ENCODE measurements at regions not wholly inside any gene's neighbourhood (a gene's known extent, or its start where the extent isn't known, plus 50 kb on each side); places are given as distances from the start of the nearest gene placed in this dataset.

DNA sequence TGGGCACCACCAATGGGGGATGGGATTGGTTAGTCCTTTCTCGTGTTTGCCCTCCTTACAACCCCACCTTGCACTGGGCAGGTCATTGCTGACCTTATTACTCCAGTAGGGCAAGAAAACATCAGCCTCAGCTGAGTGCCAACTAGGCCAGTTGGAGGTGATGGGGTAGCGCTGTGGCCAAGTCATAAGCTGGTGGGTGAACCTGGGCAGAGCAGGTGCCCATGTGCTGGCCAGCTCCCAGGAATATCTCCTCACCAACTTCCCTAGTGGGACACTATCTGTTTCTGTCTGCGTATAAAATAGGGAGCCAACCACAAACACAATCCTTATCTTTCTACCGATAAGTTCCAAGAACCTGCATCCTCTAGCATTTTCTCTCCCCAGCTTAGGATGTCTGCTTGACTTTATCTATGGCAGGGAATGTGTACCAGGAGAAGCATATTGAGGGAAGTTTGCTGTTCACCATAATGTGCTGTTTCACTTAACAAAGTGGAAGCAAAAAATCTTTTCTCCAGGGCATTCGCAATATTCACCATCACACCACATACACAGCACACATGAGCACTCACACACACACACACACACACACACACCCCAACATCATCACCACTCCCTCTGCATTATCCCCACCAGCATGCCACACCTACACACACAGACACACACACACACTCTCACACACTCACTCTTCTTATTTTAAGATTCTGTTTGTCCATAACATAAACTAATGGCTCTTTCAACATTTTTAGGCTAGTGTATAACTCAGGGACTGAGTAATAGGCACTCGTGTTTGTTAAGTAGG is 390.0 kb downstream of the ENC1 start:
- POLR2A ChIA-PET = no interaction called here
- H2AFZ ChIP-seq (ENCODE audit: low read depth, low read length, poor library complexity, severe bottlenecking) = no peak overlapping the region
- RAD21 ChIA-PET (ENCODE audit: low non-redundant PET in 1 of 2, low total read pairs in 2 of 2, uncharacterized antibody in 2 of 2, unreplicated experiment in 2 of 2) = no interaction called here
- H3K9ac ChIP-seq (ENCODE audit: low read length) = no peak overlapping the region
- no peaks in the 10 kb centered on the region for H3K27me3 ChIP-seq (ENCODE audit: insufficient read depth, low read length)
- BruUV-seq (replicated peaks) = no TSS peak
- no peaks in the 10 kb centered on the region for H3K9me3 ChIP-seq (ENCODE audit: control insufficient read depth in 1 of 2, insufficient read depth in 1 of 2, low read depth in 1 of 2, low read length in 2 of 2)
- intact Hi-C loops (cut with micrococcal nuclease) = no loop called here
- no peak overlapping the region for H3K4me2 ChIP-seq (ENCODE audit: low read length)
- ATAC-seq (no peak), DNase-seq (ENCODE audit: low read depth, low spot score) (no peak)
- H3K79me2 ChIP-seq (ENCODE audit: insufficient read depth, low read length) = no peaks in the 10 kb centered on the region
- H3K4me3 ChIP-seq (replicated peaks in 1 of 2; ENCODE audit: low read depth in 1 of 2, low read length in 2 of 2) = no peak overlapping the region
- H3K4me1 ChIP-seq (ENCODE audit: control insufficient read depth in 1 of 2, insufficient read depth in 2 of 2, low read length in 2 of 2) = peaks cover 0 to 4% of the 10 kb centered on the region in 2 experiments; a peak in 2 of 4 replicates
- no peak for TF ChIP-seq CEBPB (IDR thresholded peaks at IDR 0.05; ENCODE audit: low read depth)
- TF ChIP-seq ZFX (IDR thresholded peaks at IDR 0.05) = no peak
- no peak for TF ChIP-seq EGR1 (IDR thresholded peaks at IDR 0.05; ENCODE audit: low read depth)
- no peak for TF ChIP-seq RAD21 (IDR thresholded peaks at IDR 0.05; ENCODE audit: low read depth)
- no peak for TF ChIP-seq CBX3 (IDR thresholded peaks at IDR 0.05; ENCODE audit: low read depth)
- TF ChIP-seq, protein P1, sequence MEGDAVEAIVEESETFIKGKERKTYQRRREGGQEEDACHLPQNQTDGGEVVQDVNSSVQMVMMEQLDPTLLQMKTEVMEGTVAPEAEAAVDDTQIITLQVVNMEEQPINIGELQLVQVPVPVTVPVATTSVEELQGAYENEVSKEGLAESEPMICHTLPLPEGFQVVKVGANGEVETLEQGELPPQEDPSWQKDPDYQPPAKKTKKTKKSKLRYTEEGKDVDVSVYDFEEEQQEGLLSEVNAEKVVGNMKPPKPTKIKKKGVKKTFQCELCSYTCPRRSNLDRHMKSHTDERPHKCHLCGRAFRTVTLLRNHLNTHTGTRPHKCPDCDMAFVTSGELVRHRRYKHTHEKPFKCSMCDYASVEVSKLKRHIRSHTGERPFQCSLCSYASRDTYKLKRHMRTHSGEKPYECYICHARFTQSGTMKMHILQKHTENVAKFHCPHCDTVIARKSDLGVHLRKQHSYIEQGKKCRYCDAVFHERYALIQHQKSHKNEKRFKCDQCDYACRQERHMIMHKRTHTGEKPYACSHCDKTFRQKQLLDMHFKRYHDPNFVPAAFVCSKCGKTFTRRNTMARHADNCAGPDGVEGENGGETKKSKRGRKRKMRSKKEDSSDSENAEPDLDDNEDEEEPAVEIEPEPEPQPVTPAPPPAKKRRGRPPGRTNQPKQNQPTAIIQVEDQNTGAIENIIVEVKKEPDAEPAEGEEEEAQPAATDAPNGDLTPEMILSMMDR (IDR thresholded peaks at IDR 0.05 in 2 of 3, conservative IDR thresholded peaks at IDR 0.05 in 1 of 3; ENCODE audit: borderline replicate concordance in 1 of 3, insufficient read depth in 1 of 3, low read depth in 2 of 3, low read length in 2 of 3) = no peak
- TF ChIP-seq, protein P2, sequence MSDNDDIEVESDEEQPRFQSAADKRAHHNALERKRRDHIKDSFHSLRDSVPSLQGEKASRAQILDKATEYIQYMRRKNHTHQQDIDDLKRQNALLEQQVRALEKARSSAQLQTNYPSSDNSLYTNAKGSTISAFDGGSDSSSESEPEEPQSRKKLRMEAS (IDR thresholded peaks at IDR 0.05) = no peak
- no peak for TF ChIP-seq YY1 (IDR thresholded peaks at IDR 0.05; ENCODE audit: extremely low read depth, insufficient replicate concordance, low read depth, low read length)
- TF ChIP-seq SP1 (IDR thresholded peaks at IDR 0.05; ENCODE audit: low read depth) = no peak
- TF ChIP-seq TCF7L2 (IDR thresholded peaks at IDR 0.05; ENCODE audit: borderline replicate concordance, extremely low read depth, insufficient read depth, insufficient read length) = no peak
- TF ChIP-seq ZBTB33 (IDR thresholded peaks at IDR 0.05; ENCODE audit: extremely low read depth, insufficient replicate concordance, low read length) = no peak
- TF ChIP-seq JUND (IDR thresholded peaks at IDR 0.05) = no peak
- no peak for TF ChIP-seq ZNF274 (IDR thresholded peaks at IDR 0.05; ENCODE audit: low read depth, low read length)
- H4K20me1 ChIP-seq (ENCODE audit: insufficient read depth) = no peaks in the 10 kb centered on the region
- no peak overlapping the region for H3K27ac ChIP-seq (ENCODE audit: low read depth, low read length)
- CTCF ChIA-PET = no interaction called here
- no peaks in the 10 kb centered on the region for H3K9me2 ChIP-seq (ENCODE audit: insufficient read depth)
- no peaks in the 10 kb centered on the region for H3K36me3 ChIP-seq (ENCODE audit: control insufficient read depth in 1 of 2, insufficient read depth in 2 of 2, low read length in 2 of 2)
